ENCODE measurements at regions not wholly inside any gene's neighbourhood (a gene's known extent, or its start where the extent isn't known, plus 50 kb on each side); places are given as distances from the start of the nearest gene placed in this dataset.

GRCh38 chr11:128133501-128133900, 453.9 kb downstream of the ETS1 start:
- Histone ChIP-seq H3K4me3 (no peak overlapping the region), H3K27ac (peak overlapping the region; percentile 17 to 54), H3K4me1 (peaks cover 0 to 7% of the 10 kb centered on the region in 2 donors), H3K9me3 (no peaks in the 10 kb centered on the region), H3K27me3 (no peaks in the 10 kb centered on the region), H3K36me3 (no peaks in the 10 kb centered on the region)
- TF ChIP-seq, protein P1, sequence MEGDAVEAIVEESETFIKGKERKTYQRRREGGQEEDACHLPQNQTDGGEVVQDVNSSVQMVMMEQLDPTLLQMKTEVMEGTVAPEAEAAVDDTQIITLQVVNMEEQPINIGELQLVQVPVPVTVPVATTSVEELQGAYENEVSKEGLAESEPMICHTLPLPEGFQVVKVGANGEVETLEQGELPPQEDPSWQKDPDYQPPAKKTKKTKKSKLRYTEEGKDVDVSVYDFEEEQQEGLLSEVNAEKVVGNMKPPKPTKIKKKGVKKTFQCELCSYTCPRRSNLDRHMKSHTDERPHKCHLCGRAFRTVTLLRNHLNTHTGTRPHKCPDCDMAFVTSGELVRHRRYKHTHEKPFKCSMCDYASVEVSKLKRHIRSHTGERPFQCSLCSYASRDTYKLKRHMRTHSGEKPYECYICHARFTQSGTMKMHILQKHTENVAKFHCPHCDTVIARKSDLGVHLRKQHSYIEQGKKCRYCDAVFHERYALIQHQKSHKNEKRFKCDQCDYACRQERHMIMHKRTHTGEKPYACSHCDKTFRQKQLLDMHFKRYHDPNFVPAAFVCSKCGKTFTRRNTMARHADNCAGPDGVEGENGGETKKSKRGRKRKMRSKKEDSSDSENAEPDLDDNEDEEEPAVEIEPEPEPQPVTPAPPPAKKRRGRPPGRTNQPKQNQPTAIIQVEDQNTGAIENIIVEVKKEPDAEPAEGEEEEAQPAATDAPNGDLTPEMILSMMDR (IDR thresholded peaks at IDR 0.05), result peak; percentile 6 to 46 (median 16)
- intact Hi-C loops (cut with DNase I), result loop anchor here (2.0 kb wide), 1 partner anchor 103 kb away; no protein-coding TSS in a partner anchor
- DNase-seq (ENCODE audit: low spot score in 2 of 2), result no peak

GRCh38 chr11:128130052-128130451, 457.3 kb downstream of the ETS1 start:
- intact Hi-C loops (cut with DNase I), result no loop called here
- peaks cover 0 to 7% of the 10 kb centered on the region in 2 donors for H3K4me1 ChIP-seq
- no peaks in the 10 kb centered on the region for H3K27me3 ChIP-seq
- H3K27ac ChIP-seq, result no peak overlapping the region
- no peaks in the 10 kb centered on the region for H3K9me3 ChIP-seq
- no peak for DNase-seq (ENCODE audit: low spot score in 2 of 2)
- no peak overlapping the region for H3K4me3 ChIP-seq
- TF ChIP-seq, protein P1 (IDR thresholded peaks at IDR 0.05), result no peak
- H3K36me3 ChIP-seq, result no peaks in the 10 kb centered on the region

GRCh38 chr11:128125723-128126122, 461.6 kb downstream of the ETS1 start:
- DNase-seq (ENCODE audit: low spot score in 2 of 2), result no peak
- intact Hi-C loops (cut with DNase I), result no loop called here
- Histone ChIP-seq H3K4me1 (no peaks in the 10 kb centered on the region), H3K4me3 (no peak overlapping the region), H3K9me3 (no peaks in the 10 kb centered on the region), H3K27ac (no peak overlapping the region), H3K27me3 (no peaks in the 10 kb centered on the region), H3K36me3 (no peaks in the 10 kb centered on the region)
- TF ChIP-seq, protein P1 (IDR thresholded peaks at IDR 0.05), result no peak

DNA sequence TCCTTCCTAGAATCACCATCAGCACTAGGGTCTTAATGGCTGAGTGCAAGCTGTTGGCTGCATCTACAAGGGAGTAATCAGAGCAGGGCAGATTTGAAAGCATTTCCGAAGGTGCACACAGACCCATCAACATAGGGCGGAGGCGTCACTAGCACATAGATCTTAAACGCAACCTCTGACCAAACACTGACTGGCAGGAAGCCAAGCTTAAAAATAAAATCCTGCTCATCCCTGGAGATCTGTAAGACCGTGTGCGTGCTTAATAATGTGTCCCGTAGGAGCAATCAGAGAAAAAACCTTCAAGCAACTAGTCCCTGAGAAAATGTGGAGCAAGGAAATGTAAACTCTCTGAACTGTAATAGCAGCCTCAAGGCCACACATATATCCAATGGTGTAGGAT, 470.5 kb downstream of the ETS1 start:
- Histone ChIP-seq H3K4me3 (no peak overlapping the region), H3K36me3 (no peaks in the 10 kb centered on the region), H3K4me1 (no peaks in the 10 kb centered on the region), H3K27me3 (no peaks in the 10 kb centered on the region), H3K9me3 (no peaks in the 10 kb centered on the region), H3K27ac (no peak overlapping the region)
- intact Hi-C loops (cut with DNase I), result no loop called here
- no peak for DNase-seq (ENCODE audit: low spot score in 2 of 2)
- TF ChIP-seq, protein P1 (IDR thresholded peaks at IDR 0.05), result no peak

- Histone ChIP-seq H3K4me1 (no peaks in the 10 kb centered on the region), H3K27ac (no peak overlapping the region), H3K4me3 (no peak overlapping the region), H3K36me3 (no peaks in the 10 kb centered on the region), H3K27me3 (no peaks in the 10 kb centered on the region), H3K9me3 (no peaks in the 10 kb centered on the region)
- intact Hi-C loops (cut with DNase I), result no loop called here
- TF ChIP-seq, protein P1 (IDR thresholded peaks at IDR 0.05), result no peak
- no peak for DNase-seq (ENCODE audit: low spot score in 2 of 2)
Observed at GRCh38 chr11:128116447-128116846, 470.9 kb downstream of the ETS1 start.

DNA sequence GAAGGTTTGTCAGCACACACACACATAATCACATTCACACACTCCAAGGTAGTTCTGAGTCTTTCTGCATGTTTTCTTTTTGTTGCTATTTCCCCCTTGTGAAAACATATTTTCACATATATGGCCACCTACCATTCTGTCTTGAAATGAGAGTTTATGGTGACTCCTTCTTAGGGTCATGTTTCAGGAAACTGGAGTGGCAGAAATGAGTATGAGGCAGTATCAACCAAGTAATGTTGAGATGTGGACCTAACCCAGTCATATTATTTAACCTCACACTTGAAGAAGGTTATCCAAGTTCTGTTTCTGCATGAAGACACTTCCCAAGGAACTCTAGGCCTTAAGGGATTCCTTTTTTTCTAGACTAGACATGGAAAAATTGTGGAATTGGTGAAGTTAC, 481.4 kb downstream of the ETS1 start:
- no peaks in the 10 kb centered on the region for H3K9me3 ChIP-seq
- no peak for DNase-seq (ENCODE audit: low spot score in 2 of 2)
- TF ChIP-seq, protein P1 (IDR thresholded peaks at IDR 0.05), result no peak
- intact Hi-C loops (cut with DNase I), result no loop called here
- H3K27me3 ChIP-seq, result no peaks in the 10 kb centered on the region
- no peaks in the 10 kb centered on the region for H3K4me1 ChIP-seq
- H3K4me3 ChIP-seq, result no peak overlapping the region
- H3K36me3 ChIP-seq, result no peaks in the 10 kb centered on the region
- no peak overlapping the region for H3K27ac ChIP-seq
